GM23338 (cell line): ENCODE measurements at regions not wholly inside any gene's neighbourhood (a gene's known extent, or its start where the extent isn't known, plus 50 kb on each side); places are given as distances from the start of the nearest gene placed in this dataset.

Source experiments
- ATAC-seq: fragments of 200-7000 bp; cut with Tn5 transposase; 3 replicates; pipeline ENCODE4 v1.9.1; 2020
- DNase-seq: peaks from one replicate; pipeline ENCODE4 v3.0.0-alpha.2; 2015; ENCODE audit warnings: low spot score
- H2AFZ ChIP-seq: fragments of 200-600 bp; sonication (generic); 2 replicates; pipeline ENCODE4 v1.8.0; 2016; ENCODE audit warnings: antibody characterized with exemption, mild to moderate bottlenecking, moderate library complexity
- H3F3A ChIP-seq: fragments of 200-600 bp; sonication (generic); replicated peaks from 2 replicates; pipeline ENCODE4 v1.8.0; 2017; ENCODE audit warnings: antibody characterized with exemption, mixed run types, low read depth
- H3K27ac ChIP-seq: fragments of 200-600 bp; sonication (generic); 2 replicates; pipeline ENCODE4 v1.6.1; 2016; ENCODE audit warnings: low read depth
- H3K27me3 ChIP-seq: fragments of 200-600 bp; sonication (generic); 2 replicates; pipeline ENCODE4 v1.8.0; 2016; ENCODE audit warnings: mild to moderate bottlenecking, mixed run types, moderate library complexity; ENCODE audit not compliant: insufficient read depth
- H3K36me3 ChIP-seq: fragments of 200-600 bp; sonication (generic); 2 replicates; pipeline ENCODE4 v1.8.0; 2016; ENCODE audit warnings: mild to moderate bottlenecking; ENCODE audit not compliant: insufficient read depth
- H3K4me1 ChIP-seq: fragments of 200-600 bp; sonication (generic); 2 replicates; pipeline ENCODE4 v1.8.0; 2016; ENCODE audit warnings: mild to moderate bottlenecking, moderate library complexity; ENCODE audit not compliant: insufficient read depth
- H3K4me2 ChIP-seq: fragments of 200-600 bp; sonication (generic); 2 replicates; pipeline ENCODE4 v1.7.1; 2017; ENCODE audit warnings: mixed run types
- H3K4me3 ChIP-seq: fragments of 200-600 bp; sonication (generic); 2 replicates; pipeline ENCODE4 v1.6.1; 2016; ENCODE audit warnings: mixed run types
- H3K79me2 ChIP-seq: fragments of 200-600 bp; sonication (generic); replicated peaks from 2 replicates; pipeline ENCODE4 v1.8.0; 2017; ENCODE audit warnings: mild to moderate bottlenecking; ENCODE audit not compliant: insufficient read depth
- H3K9me2 ChIP-seq: fragments of 200-600 bp; sonication (generic); 2 replicates; pipeline ENCODE4 v1.8.0; 2017; ENCODE audit not compliant: insufficient read depth
- H4K20me1 ChIP-seq: fragments of 200-600 bp; sonication (generic); replicated peaks from 2 replicates; pipeline ENCODE4 v1.8.0; 2017; ENCODE audit warnings: mild to moderate bottlenecking; ENCODE audit not compliant: insufficient read depth
- H3K27ac Mint-ChIP-seq: 2 replicates; pipeline ENCODE4 v1.8.0; 2020; ENCODE audit warnings: inconsistent platforms, mild to moderate bottlenecking, moderate library complexity, mixed read lengths
- H3K27me3 Mint-ChIP-seq: 3 replicates; pipeline ENCODE4 v1.8.0; 2022; ENCODE audit warnings: low read depth, mild to moderate bottlenecking, moderate library complexity, mixed read lengths, inconsistent platforms; ENCODE audit not compliant: insufficient read depth, poor library complexity
- H3K36me3 Mint-ChIP-seq: 3 replicates; pipeline ENCODE4 v1.8.0; 2021; ENCODE audit warnings: low read depth, mild to moderate bottlenecking, inconsistent platforms, moderate library complexity, mixed read lengths
- H3K4me1 Mint-ChIP-seq: 3 replicates; pipeline ENCODE4 v1.8.0; 2020; ENCODE audit warnings: mild to moderate bottlenecking, inconsistent platforms, mixed read lengths
- H3K4me3 Mint-ChIP-seq: 3 replicates; pipeline ENCODE4 v1.8.0; 2021; ENCODE audit warnings: moderate library complexity, mild to moderate bottlenecking, inconsistent platforms, mixed read lengths
- H3K9me3 Mint-ChIP-seq: 3 replicates; pipeline ENCODE4 v1.8.0; 2020; ENCODE audit warnings: moderate library complexity, mild to moderate bottlenecking, inconsistent platforms, mixed read lengths
- CREB1 ChIP-seq: fragments of 250-450 bp; sonication (Bioruptor Pico); IDR thresholded peaks from 2 replicates; pipeline ENCODE4 v1.5.0; 2020; ENCODE audit warnings: low read depth, mild to moderate bottlenecking, moderate library complexity
- EZH2 ChIP-seq: fragments of 200-600 bp; sonication (generic); IDR thresholded peaks from one replicate; pipeline ENCODE4 v1.8.0; 2017; ENCODE audit warnings: antibody characterized with exemption, mild to moderate bottlenecking, low read depth; ENCODE audit not compliant: unreplicated experiment
- EZH2phosphoT487 ChIP-seq: fragments of 200-600 bp; sonication (generic); IDR thresholded peaks from one replicate; pipeline ENCODE4 v1.8.1; 2018; ENCODE audit warnings: antibody characterized with exemption; ENCODE audit not compliant: unreplicated experiment
- JUNB ChIP-seq: IDR thresholded peaks from one replicate; pipeline ENCODE4 v1.6.1; 2016; ENCODE audit warnings: antibody characterized with exemption; ENCODE audit not compliant: unreplicated experiment
- POLR2AphosphoS5 ChIP-seq: IDR thresholded peaks from 2 replicates; pipeline ENCODE4 v1.6.1; 2016; ENCODE audit warnings: antibody characterized with exemption, low read depth
- STAT1 ChIP-seq: IDR thresholded peaks from one replicate; pipeline ENCODE4 v1.6.1; 2016; ENCODE audit warnings: antibody characterized with exemption; ENCODE audit not compliant: unreplicated experiment
- ZNF114 ChIP-seq: fragments of 250-450 bp; sonication (Bioruptor Pico); IDR thresholded peaks from 2 replicates; pipeline ENCODE4 v1.5.0; 2020; ENCODE audit warnings: mild to moderate bottlenecking, moderate library complexity
- ZNF331 ChIP-seq: fragments of 250-450 bp; sonication (Bioruptor Pico); IDR thresholded peaks from 2 replicates; pipeline ENCODE4 v1.5.0; 2020; ENCODE audit warnings: low read depth, mild to moderate bottlenecking, moderate library complexity
- TF ChIP-seq, protein P1 (sequence below): IDR thresholded peaks from 2 replicates; pipeline ENCODE4 v1.6.1; 2016; ENCODE audit warnings: antibody characterized with exemption
- TF ChIP-seq, protein P2 (sequence below): IDR thresholded peaks from one replicate; pipeline ENCODE4 v1.6.1; 2018; ENCODE audit warnings: antibody characterized with exemption; ENCODE audit not compliant: unreplicated experiment
- TF ChIP-seq, protein P3 (sequence below), 2 experiments: fragments of 200-600 bp in 1 of 2; sonication (generic) in 1 of 2; conservative IDR thresholded peaks; 2 replicates each; pipeline versions ENCODE4 v1.5.1 to v1.6.1; 2016 to 2017; ENCODE audit warnings: antibody characterized with exemption in 2 of 2, low read depth in 2 of 2, mild to moderate bottlenecking in 2 of 2, moderate library complexity in 1 of 2
- TF ChIP-seq, protein P4 (sequence below): fragments of 250-450 bp; sonication (Bioruptor Pico); IDR thresholded peaks from 2 replicates; pipeline ENCODE4 v1.5.0; 2020; ENCODE audit warnings: mild to moderate bottlenecking, moderate library complexity

DNA sequence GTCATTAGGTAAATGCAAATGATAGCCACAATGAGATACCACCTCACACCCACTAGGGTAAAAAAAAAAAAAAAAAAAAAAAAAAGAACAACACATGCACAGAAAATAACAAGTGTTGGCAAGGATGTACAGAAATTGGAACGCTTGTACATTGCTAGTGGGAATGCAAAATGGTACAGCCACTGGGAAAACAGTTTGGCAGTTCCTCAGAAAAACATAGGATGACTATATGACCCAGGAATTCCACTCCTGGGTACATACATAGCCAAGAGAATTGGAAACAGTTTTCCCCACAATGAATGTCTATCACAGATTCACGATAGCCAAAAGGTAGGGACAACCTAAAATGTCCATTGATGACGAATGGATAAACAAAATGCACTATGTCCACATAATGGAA is 161.3 kb upstream of the MAMLD1 start:
- Histone ChIP-seq H3K79me2 (no peaks in the 10 kb centered on the region), H3K4me3 (no peak overlapping the region), H3K9me2 (no peaks in the 10 kb centered on the region), H4K20me1 (no peaks in the 10 kb centered on the region), H3F3A (no peaks in the 10 kb centered on the region), H3K4me2 (no peak overlapping the region), H2AFZ (no peak overlapping the region), H3K27ac (no peak overlapping the region), H3K27me3 (no peaks in the 10 kb centered on the region), H3K4me1 (no peaks in the 10 kb centered on the region), H3K36me3 (no peaks in the 10 kb centered on the region)
- TF ChIP-seq EZH2phosphoT487 = no peak
- no peak for TF ChIP-seq STAT1
- no peak for TF ChIP-seq JUNB
- TF ChIP-seq, protein P1, sequence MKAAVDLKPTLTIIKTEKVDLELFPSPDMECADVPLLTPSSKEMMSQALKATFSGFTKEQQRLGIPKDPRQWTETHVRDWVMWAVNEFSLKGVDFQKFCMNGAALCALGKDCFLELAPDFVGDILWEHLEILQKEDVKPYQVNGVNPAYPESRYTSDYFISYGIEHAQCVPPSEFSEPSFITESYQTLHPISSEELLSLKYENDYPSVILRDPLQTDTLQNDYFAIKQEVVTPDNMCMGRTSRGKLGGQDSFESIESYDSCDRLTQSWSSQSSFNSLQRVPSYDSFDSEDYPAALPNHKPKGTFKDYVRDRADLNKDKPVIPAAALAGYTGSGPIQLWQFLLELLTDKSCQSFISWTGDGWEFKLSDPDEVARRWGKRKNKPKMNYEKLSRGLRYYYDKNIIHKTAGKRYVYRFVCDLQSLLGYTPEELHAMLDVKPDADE = no peak
- TF ChIP-seq CREB1 (CRISPR knock-in tag) = no peak
- TF ChIP-seq ZNF114 = no peak
- no peak for TF ChIP-seq ZNF331 (CRISPR knock-in tag)
- no peak for TF ChIP-seq EZH2
- TF ChIP-seq, protein P2, sequence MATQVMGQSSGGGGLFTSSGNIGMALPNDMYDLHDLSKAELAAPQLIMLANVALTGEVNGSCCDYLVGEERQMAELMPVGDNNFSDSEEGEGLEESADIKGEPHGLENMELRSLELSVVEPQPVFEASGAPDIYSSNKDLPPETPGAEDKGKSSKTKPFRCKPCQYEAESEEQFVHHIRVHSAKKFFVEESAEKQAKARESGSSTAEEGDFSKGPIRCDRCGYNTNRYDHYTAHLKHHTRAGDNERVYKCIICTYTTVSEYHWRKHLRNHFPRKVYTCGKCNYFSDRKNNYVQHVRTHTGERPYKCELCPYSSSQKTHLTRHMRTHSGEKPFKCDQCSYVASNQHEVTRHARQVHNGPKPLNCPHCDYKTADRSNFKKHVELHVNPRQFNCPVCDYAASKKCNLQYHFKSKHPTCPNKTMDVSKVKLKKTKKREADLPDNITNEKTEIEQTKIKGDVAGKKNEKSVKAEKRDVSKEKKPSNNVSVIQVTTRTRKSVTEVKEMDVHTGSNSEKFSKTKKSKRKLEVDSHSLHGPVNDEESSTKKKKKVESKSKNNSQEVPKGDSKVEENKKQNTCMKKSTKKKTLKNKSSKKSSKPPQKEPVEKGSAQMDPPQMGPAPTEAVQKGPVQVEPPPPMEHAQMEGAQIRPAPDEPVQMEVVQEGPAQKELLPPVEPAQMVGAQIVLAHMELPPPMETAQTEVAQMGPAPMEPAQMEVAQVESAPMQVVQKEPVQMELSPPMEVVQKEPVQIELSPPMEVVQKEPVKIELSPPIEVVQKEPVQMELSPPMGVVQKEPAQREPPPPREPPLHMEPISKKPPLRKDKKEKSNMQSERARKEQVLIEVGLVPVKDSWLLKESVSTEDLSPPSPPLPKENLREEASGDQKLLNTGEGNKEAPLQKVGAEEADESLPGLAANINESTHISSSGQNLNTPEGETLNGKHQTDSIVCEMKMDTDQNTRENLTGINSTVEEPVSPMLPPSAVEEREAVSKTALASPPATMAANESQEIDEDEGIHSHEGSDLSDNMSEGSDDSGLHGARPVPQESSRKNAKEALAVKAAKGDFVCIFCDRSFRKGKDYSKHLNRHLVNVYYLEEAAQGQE = no peak
- TF ChIP-seq POLR2AphosphoS5 = no peak
- TF ChIP-seq, protein P3, sequence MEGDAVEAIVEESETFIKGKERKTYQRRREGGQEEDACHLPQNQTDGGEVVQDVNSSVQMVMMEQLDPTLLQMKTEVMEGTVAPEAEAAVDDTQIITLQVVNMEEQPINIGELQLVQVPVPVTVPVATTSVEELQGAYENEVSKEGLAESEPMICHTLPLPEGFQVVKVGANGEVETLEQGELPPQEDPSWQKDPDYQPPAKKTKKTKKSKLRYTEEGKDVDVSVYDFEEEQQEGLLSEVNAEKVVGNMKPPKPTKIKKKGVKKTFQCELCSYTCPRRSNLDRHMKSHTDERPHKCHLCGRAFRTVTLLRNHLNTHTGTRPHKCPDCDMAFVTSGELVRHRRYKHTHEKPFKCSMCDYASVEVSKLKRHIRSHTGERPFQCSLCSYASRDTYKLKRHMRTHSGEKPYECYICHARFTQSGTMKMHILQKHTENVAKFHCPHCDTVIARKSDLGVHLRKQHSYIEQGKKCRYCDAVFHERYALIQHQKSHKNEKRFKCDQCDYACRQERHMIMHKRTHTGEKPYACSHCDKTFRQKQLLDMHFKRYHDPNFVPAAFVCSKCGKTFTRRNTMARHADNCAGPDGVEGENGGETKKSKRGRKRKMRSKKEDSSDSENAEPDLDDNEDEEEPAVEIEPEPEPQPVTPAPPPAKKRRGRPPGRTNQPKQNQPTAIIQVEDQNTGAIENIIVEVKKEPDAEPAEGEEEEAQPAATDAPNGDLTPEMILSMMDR (conservative IDR thresholded peaks at IDR 0.05; ENCODE audit: low read depth in 2 of 2) = no peak
- TF ChIP-seq, protein P4, sequence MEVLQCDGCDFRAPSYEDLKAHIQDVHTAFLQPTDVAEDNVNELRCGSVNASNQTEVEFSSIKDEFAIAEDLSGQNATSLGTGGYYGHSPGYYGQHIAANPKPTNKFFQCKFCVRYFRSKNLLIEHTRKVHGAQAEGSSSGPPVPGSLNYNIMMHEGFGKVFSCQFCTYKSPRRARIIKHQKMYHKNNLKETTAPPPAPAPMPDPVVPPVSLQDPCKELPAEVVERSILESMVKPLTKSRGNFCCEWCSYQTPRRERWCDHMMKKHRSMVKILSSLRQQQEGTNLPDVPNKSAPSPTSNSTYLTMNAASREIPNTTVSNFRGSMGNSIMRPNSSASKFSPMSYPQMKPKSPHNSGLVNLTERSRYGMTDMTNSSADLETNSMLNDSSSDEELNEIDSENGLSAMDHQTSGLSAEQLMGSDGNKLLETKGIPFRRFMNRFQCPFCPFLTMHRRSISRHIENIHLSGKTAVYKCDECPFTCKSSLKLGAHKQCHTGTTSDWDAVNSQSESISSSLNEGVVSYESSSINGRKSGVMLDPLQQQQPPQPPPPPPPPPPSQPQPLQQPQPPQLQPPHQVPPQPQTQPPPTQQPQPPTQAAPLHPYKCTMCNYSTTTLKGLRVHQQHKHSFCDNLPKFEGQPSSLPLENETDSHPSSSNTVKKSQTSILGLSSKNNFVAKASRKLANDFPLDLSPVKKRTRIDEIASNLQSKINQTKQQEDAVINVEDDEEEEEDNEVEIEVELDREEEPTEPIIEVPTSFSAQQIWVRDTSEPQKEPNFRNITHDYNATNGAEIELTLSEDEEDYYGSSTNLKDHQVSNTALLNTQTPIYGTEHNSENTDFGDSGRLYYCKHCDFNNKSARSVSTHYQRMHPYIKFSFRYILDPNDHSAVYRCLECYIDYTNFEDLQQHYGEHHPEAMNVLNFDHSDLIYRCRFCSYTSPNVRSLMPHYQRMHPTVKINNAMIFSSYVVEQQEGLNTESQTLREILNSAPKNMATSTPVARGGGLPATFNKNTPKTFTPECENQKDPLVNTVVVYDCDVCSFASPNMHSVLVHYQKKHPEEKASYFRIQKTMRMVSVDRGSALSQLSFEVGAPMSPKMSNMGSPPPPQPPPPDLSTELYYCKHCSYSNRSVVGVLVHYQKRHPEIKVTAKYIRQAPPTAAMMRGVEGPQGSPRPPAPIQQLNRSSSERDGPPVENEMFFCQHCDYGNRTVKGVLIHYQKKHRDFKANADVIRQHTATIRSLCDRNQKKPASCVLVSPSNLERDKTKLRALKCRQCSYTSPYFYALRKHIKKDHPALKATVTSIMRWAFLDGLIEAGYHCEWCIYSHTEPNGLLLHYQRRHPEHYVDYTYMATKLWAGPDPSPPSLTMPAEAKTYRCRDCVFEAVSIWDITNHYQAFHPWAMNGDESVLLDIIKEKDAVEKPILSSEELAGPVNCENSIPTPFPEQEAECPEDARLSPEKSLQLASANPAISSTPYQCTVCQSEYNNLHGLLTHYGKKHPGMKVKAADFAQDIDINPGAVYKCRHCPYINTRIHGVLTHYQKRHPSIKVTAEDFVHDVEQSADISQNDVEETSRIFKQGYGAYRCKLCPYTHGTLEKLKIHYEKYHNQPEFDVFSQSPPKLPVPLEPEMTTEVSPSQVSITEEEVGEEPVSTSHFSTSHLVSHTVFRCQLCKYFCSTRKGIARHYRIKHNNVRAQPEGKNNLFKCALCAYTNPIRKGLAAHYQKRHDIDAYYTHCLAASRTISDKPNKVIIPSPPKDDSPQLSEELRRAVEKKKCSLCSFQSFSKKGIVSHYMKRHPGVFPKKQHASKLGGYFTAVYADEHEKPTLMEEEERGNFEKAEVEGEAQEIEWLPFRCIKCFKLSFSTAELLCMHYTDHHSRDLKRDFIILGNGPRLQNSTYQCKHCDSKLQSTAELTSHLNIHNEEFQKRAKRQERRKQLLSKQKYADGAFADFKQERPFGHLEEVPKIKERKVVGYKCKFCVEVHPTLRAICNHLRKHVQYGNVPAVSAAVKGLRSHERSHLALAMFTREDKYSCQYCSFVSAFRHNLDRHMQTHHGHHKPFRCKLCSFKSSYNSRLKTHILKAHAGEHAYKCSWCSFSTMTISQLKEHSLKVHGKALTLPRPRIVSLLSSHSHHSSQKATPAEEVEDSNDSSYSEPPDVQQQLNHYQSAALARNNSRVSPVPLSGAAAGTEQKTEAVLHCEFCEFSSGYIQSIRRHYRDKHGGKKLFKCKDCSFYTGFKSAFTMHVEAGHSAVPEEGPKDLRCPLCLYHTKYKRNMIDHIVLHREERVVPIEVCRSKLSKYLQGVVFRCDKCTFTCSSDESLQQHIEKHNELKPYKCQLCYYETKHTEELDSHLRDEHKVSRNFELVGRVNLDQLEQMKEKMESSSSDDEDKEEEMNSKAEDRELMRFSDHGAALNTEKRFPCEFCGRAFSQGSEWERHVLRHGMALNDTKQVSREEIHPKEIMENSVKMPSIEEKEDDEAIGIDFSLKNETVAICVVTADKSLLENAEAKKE (CRISPR knock-in tag) = no peak
- Mint-ChIP-seq H3K9me3 (no peaks in the 10 kb centered on the region), H3K36me3 (no peaks in the 10 kb centered on the region), H3K27ac (no peak overlapping the region), H3K4me3 (no peak overlapping the region), H3K4me1 (no peaks in the 10 kb centered on the region), H3K27me3 (no peaks in the 10 kb centered on the region)
- no peak for ATAC-seq
- no peak for DNase-seq
